HepG2 (cell line): ENCODE measurements at regions not wholly inside any gene's neighbourhood (a gene's known extent, or its start where the extent isn't known, plus 50 kb on each side); places are given as distances from the start of the nearest gene placed in this dataset.
"Not testable (repeated sequence)": the region's sequence is repeated elsewhere in the genome, so short reads cannot be mapped to it uniquely, and the experiment has no call there.

Source experiments
- SOX6 ChIP-seq, 2 experiments: fragments of 450-650 bp in 1 of 2; sonication (generic) in 1 of 2; formaldehyde crosslinking in 1 of 2; IDR thresholded peaks; 2 replicates each; pipeline versions ENCODE4 v1.4.0 to v1.6.1; 2017 to 2020; ENCODE audit warnings: antibody characterized with exemption in 1 of 2, mild to moderate bottlenecking in 1 of 2, missing genetic modification reagents in 1 of 2
- ZFX ChIP-seq: sonication (generic); formaldehyde crosslinking; IDR thresholded peaks from 2 replicates; pipeline ENCODE4 v1.4.0; 2020; ENCODE audit warnings: mild to moderate bottlenecking, low read depth, missing genetic modification reagents, moderate library complexity

GRCh38 chr7:32768866-32769510, 122.6 kb downstream of the KBTBD2 start:
- TF ChIP-seq SOX6 (IDR thresholded peaks at IDR 0.05); SOX6 (CRISPR knock-in tag; IDR thresholded peaks at IDR 0.05); ZFX: not testable (repeated sequence)
